Dedifferentiated amniotic fluid mesenchymal stem cell (primary cell): ENCODE measurements at regions not wholly inside any gene's neighbourhood (a gene's known extent, or its start where the extent isn't known, plus 50 kb on each side); places are given as distances from the start of the nearest gene placed in this dataset.

Experiments used
- DNase-seq: peaks from one replicate; pipeline ENCODE4 v3.0.0-alpha.2; 2016; ENCODE audit errors: extremely low spot score

DNA sequence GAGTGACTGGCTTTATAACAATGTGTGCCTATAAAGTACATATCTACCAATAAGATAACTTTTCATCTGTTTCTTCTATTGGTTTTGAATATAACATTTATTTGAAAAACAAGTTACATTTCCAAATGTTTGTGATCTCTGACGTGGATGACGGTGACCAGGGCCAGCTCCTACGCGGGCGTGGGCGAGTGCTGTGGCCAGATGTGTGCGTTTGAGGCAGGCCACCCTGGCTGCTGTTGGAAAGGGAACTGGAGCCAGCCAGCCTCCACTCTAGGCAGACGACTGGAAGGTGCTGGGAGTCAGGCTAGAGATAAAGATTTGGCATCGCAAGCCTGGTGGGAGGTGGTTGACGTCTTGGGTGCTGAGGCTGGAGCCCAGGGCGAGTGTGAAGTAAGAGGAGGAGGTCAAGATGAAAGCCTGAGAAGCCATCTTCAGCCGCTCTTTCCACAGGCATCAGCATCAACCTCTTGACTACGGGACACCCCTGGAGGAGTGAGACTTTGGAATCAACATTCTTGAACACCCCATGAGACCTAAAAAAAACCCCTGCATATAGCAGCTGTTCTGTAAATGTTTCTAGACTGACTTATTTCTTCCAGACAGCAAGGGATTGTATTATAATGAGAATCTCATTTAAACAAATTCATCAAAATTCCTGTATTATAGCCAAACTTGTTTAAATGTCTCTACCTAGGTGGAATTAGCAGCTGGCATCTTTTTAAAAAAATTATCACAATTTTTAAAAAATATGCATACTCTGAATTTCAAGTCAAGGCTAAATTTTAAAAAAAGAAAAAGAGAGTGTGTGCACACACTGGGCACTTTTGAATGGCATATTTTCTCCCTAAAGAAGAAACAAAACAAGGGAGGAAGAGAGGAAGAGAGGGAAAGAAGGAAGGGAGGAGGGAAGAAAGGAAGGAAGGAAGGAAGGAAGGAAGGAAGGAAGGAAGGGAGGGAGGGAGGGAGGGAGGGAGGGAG is 112.5 kb upstream of the SLC44A3 start:
- DNase-seq: no peak

DNA sequence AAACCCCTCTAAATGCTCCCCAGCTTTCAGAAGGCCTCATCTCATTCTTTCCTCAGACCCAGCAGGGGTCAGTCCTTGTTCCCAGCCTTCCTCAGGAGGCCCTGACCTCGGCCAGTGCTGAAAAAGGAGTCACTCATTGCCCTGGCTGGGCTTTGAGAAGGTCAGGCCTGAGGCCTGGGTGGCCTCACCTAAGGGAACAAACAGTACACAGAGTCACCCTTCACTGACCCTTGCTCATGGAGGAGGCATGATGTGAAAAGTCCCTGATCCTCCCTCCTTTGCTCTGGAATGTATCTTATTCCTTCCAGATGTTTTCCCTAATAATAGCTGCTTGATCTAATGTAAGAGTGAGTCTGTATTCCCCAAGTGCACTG is 117.7 kb upstream of the SLC44A3 start:
- no peak for DNase-seq

DNA sequence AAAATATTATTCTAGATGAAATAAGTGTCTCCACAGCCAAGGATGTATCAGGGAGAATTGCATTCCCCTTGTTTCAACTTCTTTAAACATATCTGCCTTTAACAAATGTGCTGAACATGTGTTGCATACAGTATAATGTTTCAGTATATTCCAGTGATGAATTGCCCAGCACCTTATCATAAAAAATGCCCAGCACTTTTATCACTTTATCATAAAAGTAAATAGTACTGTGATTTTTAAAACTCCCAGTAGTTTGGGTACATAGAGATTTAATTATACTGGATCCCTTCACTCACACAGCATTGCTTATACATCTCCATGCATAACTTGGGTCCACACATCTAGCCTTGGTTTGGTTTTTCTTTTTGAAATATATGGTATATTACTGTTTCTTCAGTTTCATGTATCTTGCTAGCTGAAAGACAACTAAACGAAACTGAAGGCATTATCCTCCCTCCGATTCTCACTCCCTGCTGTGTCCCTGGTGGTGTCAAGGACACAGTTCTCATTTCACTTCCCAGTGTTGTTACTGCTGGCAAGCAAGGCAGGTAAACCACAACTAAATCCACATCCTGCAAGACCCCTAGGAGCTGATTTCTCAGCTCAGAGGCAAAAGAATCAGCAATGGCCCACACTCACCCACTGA is 118.2 kb upstream of the SLC44A3 start:
- no peak for DNase-seq

DNA sequence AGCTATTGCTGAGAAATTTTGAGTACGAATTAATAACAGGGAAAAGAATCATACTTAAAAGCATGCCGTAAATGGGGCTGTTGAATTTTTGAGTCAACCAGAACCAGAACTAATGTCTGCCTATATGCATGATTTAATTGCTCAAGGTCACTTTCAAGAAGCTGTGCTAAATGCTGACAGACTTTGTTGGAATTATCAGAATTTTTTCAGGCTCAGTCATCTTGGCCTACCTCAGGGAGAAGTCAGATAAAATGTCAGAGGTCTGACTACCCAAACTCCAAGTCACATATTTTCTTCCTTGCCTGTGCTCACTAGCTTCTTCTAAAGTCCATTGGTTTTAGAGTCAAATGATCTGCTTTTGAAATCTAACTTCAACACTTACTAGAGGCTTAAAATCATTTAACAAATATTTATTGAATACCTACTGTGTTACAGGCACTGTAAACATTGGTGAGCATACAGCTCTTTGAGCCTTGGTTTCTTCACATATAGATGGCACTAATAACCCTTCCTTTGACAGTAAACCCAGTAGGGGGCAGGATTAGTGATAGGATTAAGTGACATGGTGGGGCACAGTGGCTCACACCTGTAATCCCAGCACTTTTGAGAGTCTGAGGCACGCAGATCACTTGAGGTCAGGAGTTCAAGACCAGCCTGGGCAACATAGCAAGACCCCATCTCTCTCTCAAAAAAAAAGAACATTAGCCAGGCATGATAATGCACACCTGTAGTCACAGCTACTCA is 121.2 kb upstream of the SLC44A3 start:
- no peak for DNase-seq

DNA sequence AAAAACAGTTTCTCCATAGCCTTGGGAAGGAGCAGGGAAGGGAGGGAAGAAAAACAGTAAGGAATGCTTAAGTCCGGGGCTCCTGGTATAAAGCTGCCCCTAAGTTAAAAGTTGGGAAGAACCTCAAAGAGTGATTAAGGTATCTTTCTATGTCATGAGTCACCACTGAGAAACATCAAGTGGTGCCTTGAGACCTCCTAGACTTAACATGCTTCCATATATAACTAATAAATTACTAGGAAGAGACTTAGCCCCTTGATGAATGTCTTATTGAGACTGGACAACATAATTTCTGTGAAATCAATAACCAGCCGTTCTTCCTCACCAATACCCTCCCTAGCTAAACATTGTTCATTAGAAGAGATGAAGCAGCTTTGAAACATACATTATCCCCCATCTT is 121.8 kb upstream of the SLC44A3 start:
- no peak for DNase-seq

DNA sequence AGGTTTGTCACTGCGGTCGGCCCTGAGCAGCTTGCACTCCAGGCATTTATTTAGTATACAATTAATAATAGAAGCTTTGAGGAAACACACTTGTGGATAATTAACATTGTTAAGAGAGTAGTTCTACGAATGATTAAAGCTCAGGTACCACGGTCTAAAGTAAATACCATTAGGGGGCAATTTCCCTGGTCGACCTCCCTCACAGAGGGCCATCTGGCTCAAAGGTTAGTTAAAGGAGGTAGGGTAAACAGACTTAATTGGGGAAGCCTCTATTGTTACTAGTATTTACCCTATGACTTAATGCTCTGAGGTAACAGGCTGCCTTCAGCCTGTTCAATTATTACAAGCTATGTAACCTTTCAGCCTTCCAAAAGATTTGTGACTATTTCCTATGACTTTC is 122.3 kb upstream of the SLC44A3 start:
- DNase-seq: no peak

DNA sequence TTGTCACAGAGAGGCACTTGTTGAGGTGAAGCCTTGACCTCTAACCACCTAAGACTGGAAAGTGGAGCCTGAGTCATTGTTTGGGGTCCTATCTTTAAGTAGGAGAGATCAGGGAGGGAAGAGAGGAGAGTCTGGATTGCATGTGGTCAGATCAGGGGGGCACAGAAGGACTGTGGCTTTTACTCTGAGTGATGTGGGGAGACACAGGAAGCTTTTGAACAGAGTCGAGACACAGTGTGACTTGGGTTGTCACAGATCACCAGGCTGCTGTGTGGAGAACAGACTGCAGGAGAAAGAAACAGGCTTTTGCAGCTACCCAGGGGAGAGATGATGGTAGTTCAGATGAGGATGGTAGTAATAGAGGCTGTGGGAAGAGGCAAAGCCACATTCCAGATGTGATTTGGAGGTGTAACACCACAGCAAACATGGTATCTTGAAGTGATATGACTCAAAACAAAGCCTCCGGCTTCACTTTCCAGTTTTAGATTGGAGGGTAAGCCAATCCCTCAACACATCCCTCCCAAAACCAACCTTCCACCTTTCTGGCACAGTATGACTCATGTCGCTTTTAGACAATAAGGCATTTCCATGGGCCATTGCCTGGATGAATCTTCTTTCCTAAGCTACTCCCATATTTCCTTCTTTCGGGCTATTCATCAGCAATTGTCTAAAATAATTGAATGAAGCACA is 125.8 kb upstream of the SLC44A3 start:
- no peak for DNase-seq

DNA sequence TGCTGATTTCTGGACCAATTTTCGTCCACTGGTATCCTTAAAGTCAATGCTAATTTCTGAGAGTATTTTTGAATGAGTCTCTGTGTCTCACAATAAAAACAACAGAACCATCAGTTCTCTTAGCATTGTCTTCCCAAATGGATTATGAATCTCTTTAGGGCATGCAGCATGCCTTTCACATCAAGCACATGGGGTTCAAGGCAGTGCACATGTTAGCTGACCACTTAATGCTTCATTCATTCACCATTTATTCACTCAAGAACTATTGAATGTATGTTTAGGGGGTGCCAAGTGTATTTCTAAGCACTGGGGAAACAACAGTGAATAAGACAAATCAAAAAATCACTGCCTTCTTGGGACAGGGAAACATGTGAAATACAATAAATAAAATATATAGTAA is 126.7 kb upstream of the SLC44A3 start:
- no peak for DNase-seq

DNA sequence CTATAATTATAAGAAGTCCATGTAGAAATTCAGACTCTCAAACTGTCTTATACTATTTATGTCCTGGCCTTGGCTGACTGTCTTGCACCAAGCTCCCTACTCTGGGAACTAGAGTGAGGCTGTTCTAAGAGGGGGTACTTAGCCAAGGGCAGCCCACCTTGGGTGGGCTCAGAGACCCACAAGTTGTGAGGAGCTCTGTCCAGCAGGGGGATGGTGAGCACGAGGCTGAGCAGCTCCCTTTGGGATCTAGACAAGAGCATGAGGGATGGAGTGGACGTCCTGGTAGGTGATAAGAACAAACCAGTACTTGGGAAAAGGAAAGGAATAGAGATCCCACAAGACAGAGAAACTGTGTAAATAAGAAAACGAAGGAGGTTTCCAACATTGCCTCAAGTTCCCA is 127.1 kb upstream of the SLC44A3 start:
- no peak for DNase-seq

DNA sequence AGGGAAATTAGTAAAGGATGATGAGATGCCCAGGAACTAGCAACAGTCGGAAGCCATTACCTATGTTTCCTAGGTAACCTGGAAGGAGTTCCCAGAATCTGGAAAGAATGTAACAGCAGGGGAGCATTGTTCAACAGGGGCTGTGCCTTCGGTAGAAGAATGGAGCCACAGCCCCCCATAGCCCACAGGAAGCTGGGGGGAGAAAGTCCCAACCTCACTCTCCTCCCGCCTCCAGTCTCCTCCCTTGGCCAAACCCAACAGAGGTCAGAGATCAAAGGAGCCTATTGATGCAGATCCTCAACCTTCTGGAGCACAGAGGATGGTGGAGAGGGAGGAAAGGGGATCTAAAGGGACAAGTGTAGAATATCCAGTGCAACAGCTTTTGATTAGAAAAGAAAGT is 131.5 kb upstream of the SLC44A3 start:
- DNase-seq: no peak

DNA sequence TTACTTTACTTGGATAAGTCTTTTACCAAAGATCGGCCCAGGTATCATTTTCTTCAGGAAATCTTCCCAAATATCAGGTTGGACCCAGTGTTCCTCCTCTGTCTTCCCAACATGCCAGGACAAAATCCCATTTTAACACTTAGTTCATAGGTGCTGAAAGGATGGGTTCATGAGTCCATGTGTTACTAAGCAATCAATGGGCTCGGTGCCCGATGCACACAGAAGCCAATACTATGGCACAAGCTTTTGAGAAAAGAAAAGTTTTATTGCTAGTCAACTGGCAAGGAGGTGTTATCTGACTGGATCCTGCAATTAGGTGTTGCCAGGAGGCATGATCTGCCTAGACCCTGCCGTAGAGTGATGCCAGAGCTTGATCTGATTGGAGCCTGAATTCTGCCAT is 133.3 kb upstream of the SLC44A3 start:
- no peak for DNase-seq

DNA sequence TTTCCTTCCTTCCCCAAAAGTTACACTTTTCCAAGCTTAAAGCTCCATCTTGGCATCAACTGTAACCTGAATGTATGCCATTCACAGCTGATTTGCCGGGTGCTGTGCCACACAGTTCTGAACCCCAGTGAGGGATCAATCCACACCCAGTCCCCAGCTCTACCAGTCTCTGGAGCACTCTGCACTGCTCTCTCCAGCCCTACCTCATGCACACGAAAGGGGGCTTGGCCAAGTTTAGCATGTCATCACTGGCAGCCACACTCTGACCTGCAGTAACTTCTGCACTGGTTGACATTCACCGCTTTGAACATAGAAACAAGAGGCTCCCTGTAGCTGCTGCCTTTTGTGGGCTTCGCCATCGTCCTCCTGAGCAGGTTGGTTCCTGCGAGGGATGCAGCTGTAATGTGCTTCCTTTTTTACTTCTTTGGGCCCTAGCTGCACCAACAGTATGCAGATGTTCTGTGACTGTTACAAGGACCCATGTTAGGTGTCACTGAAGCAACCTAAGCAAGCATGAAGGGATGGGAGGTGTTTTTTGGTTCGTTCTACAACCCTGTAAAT is 135.4 kb upstream of the SLC44A3 start:
- DNase-seq: no peak

DNA sequence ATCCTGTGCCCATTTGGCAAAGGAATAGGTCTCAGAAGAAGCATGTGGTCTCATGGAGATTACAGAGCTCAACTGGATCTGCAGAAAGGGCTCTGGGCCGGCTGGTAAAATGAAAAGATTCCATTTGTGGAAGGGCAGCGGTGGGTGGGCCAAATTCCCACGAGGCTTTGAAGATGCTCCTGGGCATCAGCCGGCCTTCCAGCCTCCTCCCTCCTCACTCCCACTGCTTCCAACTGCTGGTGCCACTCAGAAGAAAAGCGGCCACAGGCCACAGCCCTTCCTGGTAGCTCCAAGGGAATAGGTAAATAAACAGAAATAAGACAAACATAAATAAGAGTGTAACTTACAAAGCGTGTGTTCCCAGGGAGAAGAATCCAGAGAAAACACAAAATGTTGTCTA is 136.3 kb upstream of the SLC44A3 start:
- no peak for DNase-seq

DNA sequence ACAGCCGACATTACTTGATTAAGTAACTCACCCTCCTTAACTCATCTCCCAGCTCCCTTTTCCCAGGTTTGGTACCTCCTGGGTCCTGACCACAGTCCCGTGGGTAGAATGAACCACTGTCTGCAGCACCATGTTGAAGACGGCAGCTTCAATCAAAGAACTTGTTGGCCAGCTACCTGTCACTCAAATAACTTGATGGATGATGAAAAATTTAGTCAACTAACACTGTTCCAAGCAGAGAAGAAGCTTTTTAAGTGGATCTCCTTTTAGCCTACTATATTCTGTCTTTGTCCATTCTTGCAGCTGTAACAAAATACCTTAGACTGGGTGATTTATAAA is 138.4 kb upstream of the F3 start:
- no peak for DNase-seq

DNA sequence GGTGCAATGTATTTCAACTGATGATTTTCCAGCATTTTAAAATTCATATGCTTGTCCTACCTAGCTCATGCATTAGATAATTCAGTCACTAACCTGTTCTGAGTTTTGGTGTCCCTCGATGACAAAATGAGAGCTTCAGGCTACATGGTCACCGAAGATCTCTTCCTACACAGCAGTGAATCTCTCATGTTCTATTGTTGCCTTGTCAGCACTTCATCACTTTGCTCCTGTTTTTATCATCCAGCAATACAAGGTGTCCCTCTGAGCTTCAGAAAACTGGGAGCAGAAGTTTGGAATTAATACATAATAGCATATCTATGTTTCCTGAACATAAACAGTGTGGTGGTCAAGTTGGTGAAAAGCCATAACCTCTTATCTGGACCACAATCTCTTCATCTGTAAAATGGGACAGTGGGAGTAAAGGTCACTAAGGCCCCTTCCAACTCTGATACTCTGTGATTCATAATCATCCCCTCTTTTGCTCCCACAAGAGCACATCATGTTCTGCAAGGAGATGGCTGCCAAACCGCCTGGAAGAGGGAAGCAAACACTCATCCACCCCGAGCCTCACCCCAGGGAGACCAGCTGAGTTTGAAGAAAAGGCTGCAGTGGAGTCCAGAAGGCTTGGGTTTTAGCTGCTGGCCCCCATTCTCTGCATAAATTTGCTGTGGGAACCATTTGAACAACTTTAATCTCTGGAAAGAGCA is 137.9 kb upstream of the F3 start:
- DNase-seq: no peak

DNA sequence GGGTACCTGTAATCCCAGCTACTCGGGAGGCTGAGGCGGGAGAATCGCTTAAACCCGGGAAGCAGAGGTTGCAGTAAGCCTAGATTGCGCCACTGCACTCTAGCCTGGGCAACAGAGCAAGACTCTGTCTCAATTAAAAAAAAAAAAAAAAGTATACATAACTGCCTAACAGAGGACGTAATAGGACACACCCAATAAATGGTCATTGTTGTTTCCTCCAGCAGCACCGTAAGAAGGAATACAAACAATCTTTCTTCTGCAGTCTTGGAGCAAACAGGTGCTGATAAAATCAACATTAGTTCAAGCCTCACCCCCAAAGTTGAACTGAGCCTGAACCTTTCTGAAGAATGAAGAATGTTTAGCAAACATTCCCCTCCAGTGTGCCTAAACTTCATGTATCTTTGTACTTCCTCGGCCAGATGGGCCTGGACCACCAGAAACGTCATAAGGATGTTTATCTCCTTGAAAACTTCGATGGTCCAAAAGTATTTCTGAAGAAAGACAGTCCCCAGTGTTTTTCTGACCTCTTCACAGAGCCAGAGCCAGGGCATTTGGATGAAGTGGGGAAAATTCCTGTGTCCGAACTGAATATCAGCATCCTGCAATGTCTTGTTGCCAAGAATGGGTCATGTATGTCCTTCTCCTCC is 136.8 kb upstream of the F3 start:
- no peak for DNase-seq

DNA sequence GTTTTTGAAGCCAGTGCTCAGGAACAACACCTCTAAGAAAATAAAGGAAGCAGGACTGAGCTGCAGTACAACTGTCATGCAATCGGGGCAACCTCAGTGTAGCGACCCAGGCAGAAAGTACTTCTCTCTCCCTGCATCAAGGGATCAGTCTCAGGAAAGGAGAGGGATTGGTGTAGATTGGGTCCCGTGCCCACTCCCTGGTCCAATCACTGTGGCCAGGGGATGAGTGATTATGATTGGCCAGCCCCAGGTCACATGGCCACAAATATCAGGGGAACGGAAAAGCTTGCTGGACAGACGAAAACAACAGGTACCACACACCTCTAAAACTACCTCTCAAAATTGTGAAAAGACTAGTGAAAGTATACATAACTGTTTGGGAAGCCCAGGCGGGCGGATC is 136.2 kb upstream of the F3 start:
- DNase-seq: no peak

DNA sequence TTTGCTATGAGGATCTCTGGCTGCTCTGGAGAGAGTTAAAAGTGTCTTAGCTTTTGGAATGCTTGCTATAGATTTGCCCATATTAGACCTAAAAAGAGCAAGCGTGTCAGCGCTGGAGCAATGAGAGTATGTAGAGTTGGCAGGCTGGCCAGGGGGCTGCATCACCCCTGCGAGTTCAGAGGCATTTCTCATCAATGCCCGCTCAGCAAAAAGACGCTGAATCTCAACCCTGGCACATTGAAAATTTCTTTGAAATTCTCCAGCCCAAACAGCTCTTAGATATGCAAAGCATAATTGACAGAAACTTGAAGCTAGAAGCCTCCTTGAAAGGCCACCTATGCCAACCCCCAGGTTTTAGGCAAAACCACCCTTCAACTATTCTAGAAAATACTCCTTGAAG is 135.5 kb upstream of the F3 start:
- DNase-seq: no peak

DNA sequence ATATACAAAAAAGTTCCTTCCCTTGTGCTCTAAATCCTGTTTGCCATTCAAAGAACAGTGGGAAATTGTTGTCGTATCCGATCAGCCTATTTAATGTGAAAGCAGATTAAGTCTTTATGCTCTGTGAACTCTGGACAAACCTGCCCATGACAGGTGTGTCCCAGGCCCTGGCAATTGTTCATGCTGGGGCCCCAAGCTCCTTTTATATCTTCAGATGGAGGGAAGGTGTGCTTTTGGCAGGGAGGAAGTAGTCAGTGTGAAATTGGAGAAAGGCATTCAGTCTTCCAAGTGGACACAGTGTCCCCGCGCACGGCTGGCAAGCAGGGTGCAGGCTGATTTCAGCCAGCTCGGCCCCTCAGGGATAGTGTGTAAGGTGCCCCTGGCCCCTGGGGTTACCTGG is 135.1 kb upstream of the F3 start:
- DNase-seq: no peak

DNA sequence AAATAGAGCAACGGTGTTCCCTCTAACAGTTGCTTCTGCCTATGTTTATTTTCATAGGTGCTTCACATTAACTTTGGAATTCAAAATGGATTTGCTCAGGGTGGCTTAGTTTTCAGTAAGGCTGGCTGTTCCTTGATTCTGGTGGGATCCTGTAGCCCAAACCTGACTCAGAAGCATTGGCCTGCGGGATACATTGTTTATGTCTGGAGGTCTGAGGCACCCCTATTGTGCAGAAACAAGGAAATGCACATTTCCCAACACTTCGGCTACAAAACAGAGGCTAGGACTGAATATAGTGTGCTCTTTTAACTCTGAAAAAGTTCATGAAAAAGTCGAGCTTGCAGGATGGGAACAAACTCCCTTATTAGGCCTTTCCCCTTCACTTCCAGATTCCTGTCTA is 133.8 kb upstream of the F3 start:
- no peak for DNase-seq

DNA sequence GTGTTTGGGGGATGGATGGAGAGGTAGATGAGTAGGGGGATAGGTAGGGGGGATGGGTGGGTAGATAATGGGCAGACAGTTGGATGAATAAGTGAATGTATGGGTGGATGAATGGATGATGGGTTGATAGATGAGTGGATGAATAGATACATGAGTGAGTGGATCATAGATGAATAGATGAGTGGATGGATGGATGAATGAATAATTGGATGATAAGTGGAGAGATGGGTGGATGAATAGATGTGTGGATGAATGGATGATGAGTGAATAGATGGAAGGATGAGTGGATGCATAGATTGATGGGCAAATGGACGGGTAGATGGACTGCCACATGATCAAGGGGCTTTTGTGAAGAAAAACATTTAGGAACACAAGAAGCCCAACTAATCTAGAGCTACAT is 133.3 kb upstream of the F3 start:
- DNase-seq: no peak
